A673 (cell line): ENCODE measurements at regions not wholly inside any gene's neighbourhood (a gene's known extent, or its start where the extent isn't known, plus 50 kb on each side); places are given as distances from the start of the nearest gene placed in this dataset.

Experiments
- BruUV-seq: library from RNA; stranded (reverse); fragments of 400-500 nt; replicated peaks from 2 replicates; lab custom pipeline; 2021; lab: Mats Ljungman, UMichigan
- CTCF ChIA-PET: fragments of 300-600 bp; sonication (Branson Sonifier 250); formaldehyde crosslinking; loops from one replicate; lab custom pipeline; 2022; ENCODE audit warnings: antibody characterized with exemption; lab: Charles Lee
- POLR2A ChIA-PET: fragments of 300-600 bp; sonication (Branson Sonifier 250); formaldehyde crosslinking; loops from one replicate; lab custom pipeline; 2022; ENCODE audit warnings: antibody characterized with exemption; ENCODE audit not compliant: low non-redundant PET; lab: Charles Lee
- DNase-seq: peaks from one replicate; pipeline ENCODE4 v3.0.0-alpha.2; 2015; ENCODE audit warnings: low spot score
- H3K27ac ChIP-seq: fragments of 200-600 bp; sonication (generic); 2 replicates; pipeline ENCODE4 v1.5.1; 2016; ENCODE audit warnings: mixed run types, low read depth, mild to moderate bottlenecking, mixed read lengths, antibody characterized with exemption, low read length; ENCODE audit not compliant: poor library complexity, severe bottlenecking
- H3K27me3 ChIP-seq: fragments of 200-600 bp; sonication (generic); replicated peaks from 2 replicates; pipeline ENCODE4 v1.6.1; 2017; ENCODE audit warnings: mixed run types, low read depth, mild to moderate bottlenecking, mixed read lengths, antibody characterized with exemption, low read length; ENCODE audit not compliant: insufficient read depth, poor library complexity
- H3K36me3 ChIP-seq: fragments of 200-600 bp; sonication (generic); 2 replicates; pipeline ENCODE4 v1.6.1; 2016; ENCODE audit warnings: mixed run types, mild to moderate bottlenecking, mixed read lengths, antibody characterized with exemption, low read length; ENCODE audit not compliant: insufficient read depth, poor library complexity, severe bottlenecking
- H3K4me1 ChIP-seq: fragments of 200-600 bp; sonication (generic); 2 replicates; pipeline ENCODE4 v1.6.1; 2017; ENCODE audit warnings: mixed run types, mild to moderate bottlenecking, mixed read lengths, antibody characterized with exemption, low read length; ENCODE audit not compliant: insufficient read depth, poor library complexity, severe bottlenecking
- H3K4me3 ChIP-seq: fragments of 200-600 bp; sonication (generic); 2 replicates; pipeline ENCODE4 v1.5.1; 2016; ENCODE audit warnings: low read depth, mixed run types, mild to moderate bottlenecking, mixed read lengths, low read length; ENCODE audit not compliant: poor library complexity, severe bottlenecking
- H3K9me3 ChIP-seq: fragments of 200-600 bp; sonication (generic); 2 replicates; pipeline ENCODE4 v1.6.1; 2016; ENCODE audit warnings: mixed run types, low read depth, mild to moderate bottlenecking, mixed read lengths, antibody characterized with exemption, low read length; ENCODE audit not compliant: poor library complexity, severe bottlenecking
- EZH2 ChIP-seq: fragments of 200-600 bp; sonication (generic); IDR thresholded peaks from 2 replicates; pipeline ENCODE4 v1.6.1; 2017; ENCODE audit warnings: borderline replicate concordance, low read depth, mild to moderate bottlenecking, mixed read lengths, antibody characterized with exemption, low read length; ENCODE audit not compliant: poor library complexity, severe bottlenecking
- intact Hi-C: fragments of 100-400 bp; cut with micrococcal nuclease; formaldehyde crosslinking; loops from one replicate; pipeline ENCODE4 v1.10.0; 2022; ENCODE audit not compliant: unreplicated experiment
- TF ChIP-seq, protein P1 (sequence below): fragments of 300-800, 200-600 bp; sonication (generic); conservative IDR thresholded peaks from 2 replicates; pipeline ENCODE4 v1.5.1; 2017; ENCODE audit warnings: low read depth, mild to moderate bottlenecking, antibody characterized with exemption, low read length, moderate library complexity, mixed read lengths

DNA sequence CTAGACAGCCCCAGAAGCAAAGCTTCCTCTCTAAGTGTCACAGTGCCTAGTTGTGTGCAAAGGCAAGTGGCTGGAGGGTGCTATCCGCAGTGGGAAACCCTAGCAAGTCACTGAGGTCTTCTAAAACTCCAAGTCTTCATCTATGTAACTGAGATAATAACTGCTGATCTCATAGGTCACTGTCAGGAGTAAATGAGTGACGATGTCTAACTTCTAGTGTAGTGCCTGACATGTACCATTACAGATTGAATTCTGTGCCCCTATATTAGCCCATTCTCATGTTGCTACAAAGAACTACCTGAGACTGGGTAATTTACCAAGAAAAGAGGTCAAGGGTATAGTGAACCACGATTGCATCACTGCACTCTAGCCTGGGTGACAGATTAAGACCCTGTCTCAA is 253.5 kb upstream of the JARID2 start:
- no TSS peak for BruUV-seq
- ChIA-PET CTCF (no interaction called here), POLR2A (no interaction called here)
- no peak for DNase-seq
- TF ChIP-seq, protein P1, sequence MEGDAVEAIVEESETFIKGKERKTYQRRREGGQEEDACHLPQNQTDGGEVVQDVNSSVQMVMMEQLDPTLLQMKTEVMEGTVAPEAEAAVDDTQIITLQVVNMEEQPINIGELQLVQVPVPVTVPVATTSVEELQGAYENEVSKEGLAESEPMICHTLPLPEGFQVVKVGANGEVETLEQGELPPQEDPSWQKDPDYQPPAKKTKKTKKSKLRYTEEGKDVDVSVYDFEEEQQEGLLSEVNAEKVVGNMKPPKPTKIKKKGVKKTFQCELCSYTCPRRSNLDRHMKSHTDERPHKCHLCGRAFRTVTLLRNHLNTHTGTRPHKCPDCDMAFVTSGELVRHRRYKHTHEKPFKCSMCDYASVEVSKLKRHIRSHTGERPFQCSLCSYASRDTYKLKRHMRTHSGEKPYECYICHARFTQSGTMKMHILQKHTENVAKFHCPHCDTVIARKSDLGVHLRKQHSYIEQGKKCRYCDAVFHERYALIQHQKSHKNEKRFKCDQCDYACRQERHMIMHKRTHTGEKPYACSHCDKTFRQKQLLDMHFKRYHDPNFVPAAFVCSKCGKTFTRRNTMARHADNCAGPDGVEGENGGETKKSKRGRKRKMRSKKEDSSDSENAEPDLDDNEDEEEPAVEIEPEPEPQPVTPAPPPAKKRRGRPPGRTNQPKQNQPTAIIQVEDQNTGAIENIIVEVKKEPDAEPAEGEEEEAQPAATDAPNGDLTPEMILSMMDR, result no peak
- no peak for TF ChIP-seq EZH2
- no peak overlapping the region for H3K27ac ChIP-seq
- no peaks in the 10 kb centered on the region for H3K9me3 ChIP-seq
- no peak overlapping the region for H3K4me3 ChIP-seq
- H3K27me3 ChIP-seq, result no peaks in the 10 kb centered on the region
- H3K4me1 ChIP-seq, result peaks cover 2% of the 10 kb centered on the region
- H3K36me3 ChIP-seq, result no peaks in the 10 kb centered on the region
- intact Hi-C loops, result no loop called here

DNA sequence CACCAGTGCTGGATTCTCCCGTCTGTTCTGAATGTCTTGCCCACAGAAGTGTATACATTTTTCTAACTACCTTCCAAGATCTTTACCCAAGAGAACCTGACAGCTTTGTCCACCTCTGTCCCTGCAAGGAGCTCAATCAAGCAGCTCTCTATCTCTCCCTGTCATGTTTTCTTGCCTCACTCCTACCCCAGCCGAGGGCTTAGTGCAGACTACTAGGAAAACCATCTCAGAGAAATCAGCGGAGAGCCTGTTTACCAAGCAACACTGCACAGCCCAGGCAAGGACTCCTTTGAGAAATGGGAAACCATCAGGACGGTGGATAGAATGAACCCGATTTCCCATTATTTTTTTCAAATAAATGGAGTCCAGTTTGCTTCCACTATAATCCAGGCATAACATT is 250.7 kb upstream of the JARID2 start:
- Histone ChIP-seq H3K4me3 (no peak overlapping the region), H3K36me3 (no peaks in the 10 kb centered on the region), H3K27me3 (no peaks in the 10 kb centered on the region), H3K27ac (no peak overlapping the region), H3K4me1 (peaks cover 2% of the 10 kb centered on the region), H3K9me3 (no peaks in the 10 kb centered on the region)
- TF ChIP-seq, protein P1, result no peak
- CTCF ChIA-PET, result no interaction called here
- intact Hi-C loops, result no loop called here
- DNase-seq, result no peak
- BruUV-seq, result no TSS peak
- POLR2A ChIA-PET, result no interaction called here

DNA sequence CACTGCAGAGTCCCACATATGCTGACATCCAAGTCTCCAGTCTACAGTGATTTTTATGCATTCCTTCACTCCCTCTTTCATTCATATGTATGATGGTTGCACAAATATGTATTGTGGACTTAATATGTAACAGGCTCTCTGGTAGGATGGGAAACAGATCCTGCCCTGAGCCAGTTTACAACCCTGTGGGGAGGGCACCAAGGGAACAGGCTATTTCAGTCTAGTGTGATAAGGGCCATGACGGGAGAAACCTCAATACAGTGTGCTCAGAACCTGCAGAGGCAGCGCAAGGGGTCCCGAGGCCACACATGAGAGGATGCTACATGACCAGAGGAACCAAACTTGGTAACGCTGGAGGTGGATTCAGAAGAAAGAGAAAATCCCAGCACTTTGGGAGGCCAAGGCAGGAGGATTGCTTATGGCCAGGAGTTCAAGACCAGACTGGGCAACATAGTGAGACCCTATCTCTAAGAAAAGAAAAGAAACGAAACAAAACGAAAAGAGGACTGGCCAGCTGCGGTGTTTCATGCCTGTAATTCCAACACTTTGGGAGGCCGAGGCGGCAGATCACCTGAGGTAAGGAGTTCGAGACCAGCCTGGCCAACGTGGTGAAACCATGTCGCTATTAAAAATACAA is 249.8 kb upstream of the JARID2 start:
- CTCF ChIA-PET, result no interaction called here

More for the DNA sequence above, 249.8 kb upstream of the JARID2 start:
- TF ChIP-seq, protein P1, result no peak
- no peak for TF ChIP-seq EZH2
- Histone ChIP-seq H3K4me1 (peaks cover 5% of the 10 kb centered on the region), H3K27ac (no peak overlapping the region), H3K27me3 (no peaks in the 10 kb centered on the region), H3K9me3 (no peaks in the 10 kb centered on the region), H3K4me3 (no peak overlapping the region), H3K36me3 (no peaks in the 10 kb centered on the region)
- no TSS peak for BruUV-seq
- POLR2A ChIA-PET, result no interaction called here
- DNase-seq, result no peak
- intact Hi-C loops, result no loop called here
